ENCODE measurements at regions not wholly inside any gene's neighbourhood (a gene's known extent, or its start where the extent isn't known, plus 50 kb on each side); places are given as distances from the start of the nearest gene placed in this dataset.

DNA sequence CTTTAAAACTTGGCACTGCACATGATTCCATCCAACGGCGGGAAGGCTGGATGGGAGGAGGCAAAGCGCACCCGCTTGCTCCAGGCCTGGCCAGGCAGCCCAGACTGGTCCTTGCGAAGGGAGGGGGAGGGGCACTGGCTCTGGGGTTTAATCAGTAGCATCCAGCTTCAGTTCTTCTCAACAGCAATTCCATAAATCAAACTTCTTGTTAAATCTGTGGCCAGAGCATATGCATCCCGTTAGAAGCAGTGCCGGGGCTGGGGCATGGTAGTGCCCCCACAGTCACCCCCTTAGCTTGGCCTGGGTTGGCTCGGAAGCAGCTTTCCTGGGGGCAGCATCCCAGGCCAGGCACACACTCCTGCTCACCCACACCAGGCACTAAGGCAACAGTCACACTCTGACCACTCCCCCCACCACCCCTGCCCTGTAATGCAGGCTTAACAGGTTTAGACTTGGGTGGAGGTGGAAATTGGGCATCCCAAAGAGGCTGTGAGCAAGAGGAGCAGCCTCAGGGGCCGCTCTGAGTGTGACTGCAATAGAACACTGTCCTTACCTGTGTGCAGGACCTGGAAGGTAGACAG, 94.1 kb upstream of the CASZ1 start:
- H3K27me3 ChIP-seq (ENCODE audit: control insufficient read depth, insufficient read depth, low read length): peaks cover 25% of the 10 kb centered on the region

DNA sequence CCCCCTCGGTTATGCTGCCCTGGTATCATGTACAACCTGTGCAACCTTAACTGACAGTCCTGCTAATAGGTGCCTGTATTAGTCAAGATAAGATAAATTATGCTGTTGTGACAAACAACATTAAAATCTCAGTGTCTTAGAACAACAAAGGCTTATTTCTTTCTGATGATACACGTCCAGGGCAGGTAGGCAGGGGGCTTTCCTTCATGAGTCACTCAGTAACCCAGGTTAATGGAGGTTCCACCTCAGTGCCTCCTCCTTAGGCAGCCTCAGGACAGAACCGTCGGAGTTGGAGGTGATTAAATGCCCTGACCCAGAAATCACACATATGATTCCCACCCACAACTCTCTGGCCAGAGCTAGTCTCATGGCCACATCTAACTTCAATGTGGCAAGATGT, 94.6 kb upstream of the CASZ1 start:
- ChIA-PET POLR2A (no interaction called here), CTCF (no interaction called here)
- TF ChIP-seq, protein P1, sequence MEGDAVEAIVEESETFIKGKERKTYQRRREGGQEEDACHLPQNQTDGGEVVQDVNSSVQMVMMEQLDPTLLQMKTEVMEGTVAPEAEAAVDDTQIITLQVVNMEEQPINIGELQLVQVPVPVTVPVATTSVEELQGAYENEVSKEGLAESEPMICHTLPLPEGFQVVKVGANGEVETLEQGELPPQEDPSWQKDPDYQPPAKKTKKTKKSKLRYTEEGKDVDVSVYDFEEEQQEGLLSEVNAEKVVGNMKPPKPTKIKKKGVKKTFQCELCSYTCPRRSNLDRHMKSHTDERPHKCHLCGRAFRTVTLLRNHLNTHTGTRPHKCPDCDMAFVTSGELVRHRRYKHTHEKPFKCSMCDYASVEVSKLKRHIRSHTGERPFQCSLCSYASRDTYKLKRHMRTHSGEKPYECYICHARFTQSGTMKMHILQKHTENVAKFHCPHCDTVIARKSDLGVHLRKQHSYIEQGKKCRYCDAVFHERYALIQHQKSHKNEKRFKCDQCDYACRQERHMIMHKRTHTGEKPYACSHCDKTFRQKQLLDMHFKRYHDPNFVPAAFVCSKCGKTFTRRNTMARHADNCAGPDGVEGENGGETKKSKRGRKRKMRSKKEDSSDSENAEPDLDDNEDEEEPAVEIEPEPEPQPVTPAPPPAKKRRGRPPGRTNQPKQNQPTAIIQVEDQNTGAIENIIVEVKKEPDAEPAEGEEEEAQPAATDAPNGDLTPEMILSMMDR (IDR thresholded peaks at IDR 0.05; ENCODE audit: insufficient read depth, low read depth, low read length): no peak
- Histone ChIP-seq H3K36me3 (ENCODE audit: control insufficient read depth, insufficient read depth, low read length) (no peaks in the 10 kb centered on the region), H3K4me3 (ENCODE audit: low read depth, low read length) (no peak overlapping the region), H3K27me3 (ENCODE audit: control insufficient read depth, insufficient read depth, low read length) (peaks cover 25% of the 10 kb centered on the region)
- no peak for DNase-seq (ENCODE audit: low read depth)

More for the DNA sequence above, 94.1 kb upstream of the CASZ1 start:
- ChIA-PET POLR2A (no interaction called here), CTCF (interaction anchor here (1.2 to 2.0 kb wide), 3 partner anchors 24 to 396 kb away, joined by 3 to 8 read pairs (median 6); no protein-coding TSS in a partner anchor)
- DNase-seq (ENCODE audit: low read depth): no peak
- Histone ChIP-seq H3K36me3 (ENCODE audit: control insufficient read depth, insufficient read depth, low read length) (no peaks in the 10 kb centered on the region), H3K4me3 (ENCODE audit: low read depth, low read length) (no peak overlapping the region)
- TF ChIP-seq, protein P1 (IDR thresholded peaks at IDR 0.05; ENCODE audit: insufficient read depth, low read depth, low read length): no peak

DNA sequence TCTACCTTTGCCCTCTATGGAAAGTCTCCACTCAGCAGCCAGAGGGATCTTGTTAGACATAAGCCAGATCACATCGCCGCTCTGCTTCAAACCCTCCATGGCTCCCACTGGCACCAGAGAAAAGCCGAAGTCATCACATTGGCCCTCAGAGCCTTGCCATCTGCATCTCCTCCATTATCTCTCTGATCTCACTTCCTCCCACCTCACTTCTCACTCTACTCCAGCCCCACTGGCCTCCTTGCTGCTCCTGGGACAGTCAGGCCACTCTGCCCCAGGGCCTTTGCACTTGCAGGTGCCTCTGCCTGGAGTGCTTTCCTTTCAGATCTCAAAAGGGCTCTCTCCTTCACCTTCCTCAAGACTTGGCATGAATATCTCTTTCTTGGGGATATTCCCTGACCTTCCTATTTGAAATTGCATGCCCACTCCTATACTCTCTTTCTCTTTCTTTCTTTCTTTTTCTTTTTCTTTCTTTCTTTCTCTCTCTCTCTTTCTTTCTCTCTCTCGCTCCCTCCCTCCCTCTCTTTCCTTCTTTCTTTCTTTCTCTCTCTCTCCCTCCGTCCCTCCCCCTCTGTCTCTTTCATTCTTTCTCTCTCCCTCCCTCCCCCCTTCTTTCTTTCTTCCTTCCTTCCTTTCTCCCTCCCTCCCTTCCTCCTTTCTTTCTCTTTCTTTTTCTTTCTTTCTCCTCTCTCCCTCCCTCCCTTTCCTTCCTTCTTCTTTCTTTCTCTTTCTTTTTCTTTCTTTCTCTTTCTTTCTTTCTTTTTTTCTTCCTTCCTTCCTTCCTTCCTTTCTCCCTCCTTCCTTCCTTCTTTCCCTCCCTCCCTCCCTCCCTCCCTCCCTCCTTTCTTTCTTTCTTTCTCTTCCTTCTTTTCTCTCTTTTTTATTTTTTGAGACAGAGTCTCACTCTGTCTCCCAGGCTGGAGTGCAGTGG, 96.0 kb upstream of the CASZ1 start:
- CTCF ChIA-PET: no interaction called here
- TF ChIP-seq, protein P1 (IDR thresholded peaks at IDR 0.05; ENCODE audit: insufficient read depth, low read depth, low read length): no peak
- peaks cover 25% of the 10 kb centered on the region for H3K27me3 ChIP-seq (ENCODE audit: control insufficient read depth, insufficient read depth, low read length)

DNA sequence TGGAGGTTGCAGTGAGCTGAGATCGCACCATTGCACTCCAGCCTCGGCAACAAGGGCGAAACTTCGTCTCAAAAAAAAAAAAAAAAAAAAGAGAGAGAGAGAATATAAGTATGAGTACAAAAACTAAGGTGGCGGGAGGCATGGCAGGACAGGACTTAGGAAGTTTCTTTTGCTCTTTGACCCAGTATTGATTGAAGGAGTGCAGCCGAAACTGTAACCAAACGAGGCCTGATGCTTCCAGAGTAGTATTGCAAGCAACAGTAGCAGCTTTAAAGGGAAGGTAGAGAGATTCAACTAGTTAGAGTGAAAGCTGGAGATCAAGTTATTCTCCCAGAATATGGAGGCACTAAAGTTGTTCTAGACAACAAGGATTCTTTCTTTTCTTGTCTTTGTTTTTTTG, 99.2 kb upstream of the CASZ1 start:
- CTCF ChIA-PET: no interaction called here
- Histone ChIP-seq H3K4me3 (ENCODE audit: low read depth, low read length) (no peak overlapping the region), H3K36me3 (ENCODE audit: control insufficient read depth, insufficient read depth, low read length) (no peaks in the 10 kb centered on the region), H3K27me3 (ENCODE audit: control insufficient read depth, insufficient read depth, low read length) (peaks cover 13% of the 10 kb centered on the region)
- no peak for DNase-seq (ENCODE audit: low read depth)
- TF ChIP-seq, protein P1 (IDR thresholded peaks at IDR 0.05; ENCODE audit: insufficient read depth, low read depth, low read length): no peak
- POLR2A ChIA-PET: no interaction called here

More for the DNA sequence above, 96.0 kb upstream of the CASZ1 start:
- Histone ChIP-seq H3K36me3 (ENCODE audit: control insufficient read depth, insufficient read depth, low read length) (no peaks in the 10 kb centered on the region), H3K4me3 (ENCODE audit: low read depth, low read length) (no peak overlapping the region)
- DNase-seq (ENCODE audit: low read depth): no peak
- POLR2A ChIA-PET: no interaction called here

DNA sequence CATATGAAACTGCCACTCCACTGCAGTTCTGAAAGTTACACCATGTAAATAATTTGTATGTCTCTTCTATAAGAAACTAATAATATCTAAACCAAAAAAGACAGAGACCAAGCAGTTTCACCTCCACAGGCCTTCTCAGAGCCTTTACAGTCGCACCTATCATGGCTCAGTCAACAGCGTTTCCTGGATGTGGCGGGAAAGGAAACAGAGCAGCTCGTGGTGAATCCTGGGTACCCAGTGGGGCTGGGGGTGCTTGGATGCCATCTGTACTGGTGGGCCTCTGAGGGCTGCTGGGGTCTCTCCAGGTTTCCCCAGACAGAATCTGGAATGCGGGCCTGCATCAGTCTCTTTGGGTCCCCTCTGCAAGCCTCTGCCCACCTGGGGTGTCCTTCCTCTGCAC, 100.2 kb upstream of the CASZ1 start:
- TF ChIP-seq, protein P1 (IDR thresholded peaks at IDR 0.05; ENCODE audit: insufficient read depth, low read depth, low read length): no peak
- CTCF ChIA-PET: interaction anchor here (1.2 kb wide), 1 partner anchor 18 kb away, joined by 3 read pairs; no protein-coding TSS in a partner anchor
- H3K27me3 ChIP-seq (ENCODE audit: control insufficient read depth, insufficient read depth, low read length): peaks cover 6% of the 10 kb centered on the region; the same call in 1 of the 2 replicates
- H3K36me3 ChIP-seq (ENCODE audit: control insufficient read depth, insufficient read depth, low read length): no peaks in the 10 kb centered on the region
- POLR2A ChIA-PET: no interaction called here
- no peak overlapping the region for H3K4me3 ChIP-seq (ENCODE audit: low read depth, low read length)
- DNase-seq (ENCODE audit: low read depth): no peak

All from BJ (cell line).